ENCODE measurements at regions not wholly inside any gene's neighbourhood (a gene's known extent, or its start where the extent isn't known, plus 50 kb on each side); places are given as distances from the start of the nearest gene placed in this dataset.
"Not testable (repeated sequence)": the region's sequence is repeated elsewhere in the genome, so short reads cannot be mapped to it uniquely, and the experiment has no call there.

GRCh38 chr10:111612273-111612672 is 535.4 kb downstream of the ADRA2A start:
- no peak for DNase-seq

GRCh38 chr10:111634191-111634590 is 549.4 kb downstream of the GPAM start:
- no peak for DNase-seq

GRCh38 chr10:111646021-111646420 is 537.5 kb downstream of the GPAM start:
- no peak for DNase-seq

- no peak for DNase-seq
Measured at GRCh38 chr10:111648046-111648445, 535.5 kb downstream of the GPAM start.

- not testable (repeated sequence) for DNase-seq
Measured at GRCh38 chr10:111649080-111649479, 534.5 kb downstream of the GPAM start.

- DNase-seq: no peak
Measured at GRCh38 chr10:111650088-111650487, 533.5 kb downstream of the GPAM start.

GRCh38 chr10:111656066-111656465 is 527.5 kb downstream of the GPAM start:
- no peak for DNase-seq

GRCh38 chr10:111677759-111678158 is 505.8 kb downstream of the GPAM start:
- no peak for DNase-seq

- no peak for DNase-seq
Measured at GRCh38 chr10:111686796-111687195, 496.8 kb downstream of the GPAM start.

- no peak for DNase-seq
Measured at GRCh38 chr10:111698711-111699110, 484.9 kb downstream of the GPAM start.

- DNase-seq: no peak
Measured at GRCh38 chr10:111703986-111704385, 479.6 kb downstream of the GPAM start.

GRCh38 chr10:111705021-111705420 is 478.5 kb downstream of the GPAM start:
- no peak for DNase-seq

GRCh38 chr10:111706331-111706730 is 477.2 kb downstream of the GPAM start:
- no peak for DNase-seq

GRCh38 chr10:111707076-111707475 is 476.5 kb downstream of the GPAM start:
- DNase-seq: no peak

- DNase-seq: no peak
Measured at GRCh38 chr10:111709603-111710002, 474.0 kb downstream of the GPAM start.

GRCh38 chr10:111716032-111716431 is 467.5 kb downstream of the GPAM start:
- no peak for DNase-seq

GRCh38 chr10:111724121-111724520 is 459.4 kb downstream of the GPAM start:
- DNase-seq: no peak

- no peak for DNase-seq
Measured at GRCh38 chr10:111725050-111725449, 458.5 kb downstream of the GPAM start.

GRCh38 chr10:111732166-111732785 is 451.3 kb downstream of the GPAM start:
- DNase-seq: no peak

- DNase-seq: no peak
Measured at GRCh38 chr10:111739125-111739873, 444.3 kb downstream of the GPAM start.

GRCh38 chr10:111739874-111740139 is 443.8 kb downstream of the GPAM start:
- DNase-seq: no peak

GRCh38 chr10:111745982-111746381 is 437.6 kb downstream of the GPAM start:
- no peak for DNase-seq

GRCh38 chr10:111747751-111748150 is 435.8 kb downstream of the GPAM start:
- no peak for DNase-seq

GRCh38 chr10:111748184-111748583 is 435.4 kb downstream of the GPAM start:
- DNase-seq: no peak
